ENCODE measurements at regions not wholly inside any gene's neighbourhood (a gene's known extent, or its start where the extent isn't known, plus 50 kb on each side); places are given as distances from the start of the nearest gene placed in this dataset.

DNA sequence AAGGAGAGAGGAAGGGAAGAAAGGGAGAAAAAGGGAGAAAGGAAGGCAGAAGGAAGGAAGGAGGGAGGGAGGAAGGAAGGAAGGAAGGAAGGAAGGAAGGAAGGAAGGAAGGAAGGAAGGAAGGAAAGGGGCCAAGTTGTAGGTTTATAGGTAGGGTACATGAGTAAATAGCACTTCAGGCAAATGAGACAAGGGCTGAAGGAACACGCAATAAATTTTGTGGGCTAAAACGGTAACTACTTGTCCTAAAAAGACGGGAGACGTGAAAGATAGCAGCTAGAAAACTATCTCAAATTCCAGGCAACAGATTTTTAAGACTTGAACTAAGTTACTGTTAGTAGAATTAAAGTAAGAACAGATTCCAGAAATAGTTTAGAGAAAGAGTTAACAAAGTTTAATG is 129.3 kb upstream of the XIRP2 start:
- H3K36me3 ChIP-seq (ENCODE audit: control insufficient read depth in 2 of 2, extremely low read depth in 1 of 2, insufficient read depth in 2 of 2, low read length in 2 of 2) = no peaks in the 10 kb centered on the region
- H3K4me3 ChIP-seq (replicated peaks in 1 of 3; ENCODE audit: insufficient read depth in 1 of 3, low read depth in 1 of 3, low read length in 3 of 3) = no peak overlapping the region
- no peaks in the 10 kb centered on the region for H4K20me1 ChIP-seq (replicated peaks; ENCODE audit: control insufficient read depth, extremely low read depth, insufficient read depth, low read length)
- no peak overlapping the region for H3K9ac ChIP-seq (replicated peaks; ENCODE audit: extremely low read depth, insufficient read depth, low read length)
- dilution Hi-C loops (cut with MboI; ENCODE audit: extremely low pct_ligation_motif_present, low sequenced_read_pairs) = no loop called here
- H3K4me2 ChIP-seq (ENCODE audit: insufficient read depth, low read length) = no peak overlapping the region
- FAIRE-seq = no peak
- no peak overlapping the region for H3K27ac ChIP-seq (ENCODE audit: insufficient read depth, low read depth, low read length)
- H3K9me3 ChIP-seq (replicated peaks; ENCODE audit: control insufficient read depth, insufficient read depth, low read length) = no peaks in the 10 kb centered on the region
- no peaks in the 10 kb centered on the region for H3K27me3 ChIP-seq (ENCODE audit: control insufficient read depth in 2 of 2, insufficient read depth in 2 of 2, low read length in 2 of 2)
- CTCF ChIA-PET = no interaction called here
- no peak for DNase-seq (ENCODE audit: low read depth, low spot score)
- no peaks in the 10 kb centered on the region for H3K79me2 ChIP-seq (ENCODE audit: control insufficient read depth, insufficient read depth, low read length)
- no TSS peak for BruUV-seq (replicated peaks)
- TF ChIP-seq JUN (IDR thresholded peaks at IDR 0.05; ENCODE audit: borderline replicate concordance, insufficient read depth, insufficient read length, low read depth) (no peak), POLR2AphosphoS5 (IDR thresholded peaks at IDR 0.05; ENCODE audit: insufficient read depth, low read depth, low read length) (no peak), FOS (IDR thresholded peaks at IDR 0.05; ENCODE audit: borderline replicate concordance, insufficient read depth, low read length) (no peak), GATA2 (IDR thresholded peaks at IDR 0.05; ENCODE audit: insufficient read depth, insufficient read length, low read depth, low read length) (no peak), MYC (IDR thresholded peaks at IDR 0.05; ENCODE audit: low read depth, low read length) (no peak), EZH2 (IDR thresholded peaks at IDR 0.05; ENCODE audit: borderline replicate concordance, low read depth, low read length, severe bottlenecking) (no peak)
- TF ChIP-seq, protein P1, sequence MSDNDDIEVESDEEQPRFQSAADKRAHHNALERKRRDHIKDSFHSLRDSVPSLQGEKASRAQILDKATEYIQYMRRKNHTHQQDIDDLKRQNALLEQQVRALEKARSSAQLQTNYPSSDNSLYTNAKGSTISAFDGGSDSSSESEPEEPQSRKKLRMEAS (IDR thresholded peaks at IDR 0.05; ENCODE audit: insufficient read depth, insufficient read length) = no peak
- TF ChIP-seq, protein P2, sequence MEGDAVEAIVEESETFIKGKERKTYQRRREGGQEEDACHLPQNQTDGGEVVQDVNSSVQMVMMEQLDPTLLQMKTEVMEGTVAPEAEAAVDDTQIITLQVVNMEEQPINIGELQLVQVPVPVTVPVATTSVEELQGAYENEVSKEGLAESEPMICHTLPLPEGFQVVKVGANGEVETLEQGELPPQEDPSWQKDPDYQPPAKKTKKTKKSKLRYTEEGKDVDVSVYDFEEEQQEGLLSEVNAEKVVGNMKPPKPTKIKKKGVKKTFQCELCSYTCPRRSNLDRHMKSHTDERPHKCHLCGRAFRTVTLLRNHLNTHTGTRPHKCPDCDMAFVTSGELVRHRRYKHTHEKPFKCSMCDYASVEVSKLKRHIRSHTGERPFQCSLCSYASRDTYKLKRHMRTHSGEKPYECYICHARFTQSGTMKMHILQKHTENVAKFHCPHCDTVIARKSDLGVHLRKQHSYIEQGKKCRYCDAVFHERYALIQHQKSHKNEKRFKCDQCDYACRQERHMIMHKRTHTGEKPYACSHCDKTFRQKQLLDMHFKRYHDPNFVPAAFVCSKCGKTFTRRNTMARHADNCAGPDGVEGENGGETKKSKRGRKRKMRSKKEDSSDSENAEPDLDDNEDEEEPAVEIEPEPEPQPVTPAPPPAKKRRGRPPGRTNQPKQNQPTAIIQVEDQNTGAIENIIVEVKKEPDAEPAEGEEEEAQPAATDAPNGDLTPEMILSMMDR (IDR thresholded peaks at IDR 0.05; ENCODE audit: extremely low read depth in 1 of 2, insufficient read depth in 1 of 2, low read depth in 1 of 2, low read length in 2 of 2) = no peak
- H2AFZ ChIP-seq (ENCODE audit: low read depth, low read length) = no peak overlapping the region
- intact Hi-C loops (cut with micrococcal nuclease) = no loop called here
- POLR2A ChIA-PET = no interaction called here
- H3K4me1 ChIP-seq (ENCODE audit: control insufficient read depth, extremely low read depth, insufficient read depth, low read length) = no peaks in the 10 kb centered on the region
- H3K9me1 ChIP-seq (replicated peaks; ENCODE audit: control insufficient read depth, extremely low read depth, insufficient read depth, low read length) = no peaks in the 10 kb centered on the region
